NOMO-1 treated with dmso at 0.1 percent for 144 hours (cell line): ENCODE measurements at regions not wholly inside any gene's neighbourhood (a gene's known extent, or its start where the extent isn't known, plus 50 kb on each side); places are given as distances from the start of the nearest gene placed in this dataset.

ENCODE experiments used
- DNase-seq: peaks from one replicate; lab custom pipeline; 2025; ENCODE audit not compliant: unreplicated experiment; lab: John Stamatoyannopoulos, UW

DNA sequence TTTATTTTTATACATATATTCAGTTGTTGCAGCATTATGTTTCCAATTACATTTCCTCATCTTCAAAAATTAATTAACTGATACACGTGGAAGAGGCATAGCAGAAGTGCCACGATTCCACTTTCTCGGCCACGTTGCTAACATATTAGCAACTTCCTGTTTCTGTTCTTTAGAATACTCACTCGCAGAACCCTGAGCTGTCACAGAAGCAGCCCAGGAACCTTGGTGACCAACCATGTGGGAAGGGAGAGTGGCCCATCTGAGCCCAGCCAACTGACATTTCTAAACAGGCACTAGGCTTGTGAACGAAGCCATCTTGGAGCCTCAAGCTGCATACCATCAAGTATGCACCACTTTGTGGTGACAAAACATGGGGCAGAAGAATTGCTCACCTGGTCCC lies 350.1 kb downstream of the CBLN2 start:
- no peak for DNase-seq

- DNase-seq: no peak
Measured at GRCh38 chr18:72187956-72188355, 356.2 kb downstream of the CBLN2 start.

DNA sequence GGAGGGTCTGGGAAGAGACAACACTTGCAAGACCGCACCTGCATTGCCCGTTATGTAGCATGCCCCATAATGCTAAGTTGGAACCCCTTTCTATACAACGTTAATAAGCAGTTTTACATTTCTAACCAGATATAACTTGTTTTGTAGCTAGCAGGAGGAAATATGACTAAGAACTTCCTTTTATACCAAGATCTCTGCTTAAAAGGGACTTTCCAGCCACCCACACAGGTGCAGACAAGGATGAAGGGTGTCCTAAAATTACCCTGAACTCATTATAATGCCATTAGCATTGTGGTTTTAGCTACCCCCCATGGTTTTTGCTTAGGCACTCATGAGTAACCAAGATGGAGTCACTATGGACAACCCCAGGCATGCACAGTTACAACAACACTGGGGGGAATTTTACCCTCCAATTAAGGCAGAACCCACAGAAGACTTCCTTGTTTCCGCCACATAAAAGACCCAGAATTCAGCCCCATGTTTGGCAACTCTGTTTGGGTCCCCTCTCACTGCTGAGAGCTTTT lies 362.8 kb downstream of the CBLN2 start:
- DNase-seq: no peak

DNA sequence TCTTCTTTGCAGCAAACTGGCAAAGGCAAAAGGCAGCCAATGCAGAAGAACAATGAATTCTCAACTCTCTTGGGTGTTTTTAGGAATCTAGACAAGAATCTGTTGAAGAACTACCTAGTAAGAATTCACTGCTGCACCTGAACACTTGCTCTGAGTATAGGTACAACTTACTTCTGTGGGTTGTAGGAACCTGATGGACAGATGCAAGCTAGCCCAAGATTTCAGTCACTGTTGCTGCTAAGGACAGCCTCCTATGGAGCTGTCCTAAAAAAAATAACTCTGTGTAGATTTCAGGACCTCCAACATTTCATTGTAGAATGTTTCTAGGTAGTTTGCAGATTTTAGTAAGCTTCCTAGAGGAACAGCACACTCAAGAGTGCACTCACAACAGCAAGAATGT lies 363.5 kb downstream of the CBLN2 start:
- no peak for DNase-seq

- no peak for DNase-seq
Measured at GRCh38 chr18:72174972-72175649, 369.0 kb downstream of the CBLN2 start.

- DNase-seq: no peak
Measured at GRCh38 chr18:72171596-72171995, 372.5 kb downstream of the CBLN2 start.

GRCh38 chr18:72161691-72162090 lies 382.5 kb downstream of the CBLN2 start:
- DNase-seq: no peak

GRCh38 chr18:72160510-72161445 lies 383.4 kb downstream of the CBLN2 start:
- no peak for DNase-seq

DNA sequence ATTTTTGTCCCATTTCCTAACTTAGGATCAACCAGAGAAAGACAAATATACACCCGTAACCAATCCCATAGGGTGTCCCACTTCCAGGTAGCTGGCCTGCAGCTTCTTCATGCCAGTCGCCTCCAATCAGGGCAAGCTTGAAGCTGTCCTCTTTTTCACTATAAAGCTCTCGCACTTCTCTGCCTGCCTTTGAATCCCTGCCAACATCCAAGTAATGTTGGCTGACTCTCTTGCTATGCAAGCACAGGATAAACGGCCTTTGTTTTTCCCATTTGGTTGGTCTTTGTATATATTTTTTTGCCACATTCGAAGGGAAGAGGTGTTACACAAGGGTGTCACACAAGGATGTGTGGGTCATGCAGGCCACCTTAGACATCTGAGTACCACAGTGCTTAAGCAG lies 388.8 kb downstream of the CBLN2 start:
- no peak for DNase-seq

- no peak for DNase-seq
Measured at GRCh38 chr18:72154926-72155325, 389.2 kb downstream of the CBLN2 start.

GRCh38 chr18:72152935-72153334 lies 391.2 kb downstream of the CBLN2 start:
- no peak for DNase-seq

GRCh38 chr18:72147830-72148229 lies 396.3 kb downstream of the CBLN2 start:
- no peak for DNase-seq

- DNase-seq: no peak
Measured at GRCh38 chr18:72140007-72140406, 404.1 kb downstream of the CBLN2 start.

DNA sequence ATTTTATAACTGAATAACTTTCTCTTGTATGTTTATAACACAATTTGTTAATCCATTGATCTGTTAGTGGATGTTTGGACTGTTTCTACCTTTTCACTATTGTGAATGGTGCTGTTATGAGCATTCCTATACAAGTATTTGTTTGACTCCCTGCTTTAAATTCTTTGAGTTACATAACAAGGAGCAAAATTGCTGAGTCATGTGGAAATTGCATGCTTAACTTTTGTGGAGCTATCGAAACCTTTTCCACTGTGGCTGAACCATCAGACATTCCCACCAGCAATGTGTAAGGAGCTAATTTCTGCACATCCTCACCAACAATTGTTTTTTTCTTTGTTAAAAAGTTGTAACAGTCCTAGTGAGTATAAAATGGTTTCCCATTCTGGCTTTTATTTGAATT lies 415.5 kb downstream of the CBLN2 start:
- no peak for DNase-seq

DNA sequence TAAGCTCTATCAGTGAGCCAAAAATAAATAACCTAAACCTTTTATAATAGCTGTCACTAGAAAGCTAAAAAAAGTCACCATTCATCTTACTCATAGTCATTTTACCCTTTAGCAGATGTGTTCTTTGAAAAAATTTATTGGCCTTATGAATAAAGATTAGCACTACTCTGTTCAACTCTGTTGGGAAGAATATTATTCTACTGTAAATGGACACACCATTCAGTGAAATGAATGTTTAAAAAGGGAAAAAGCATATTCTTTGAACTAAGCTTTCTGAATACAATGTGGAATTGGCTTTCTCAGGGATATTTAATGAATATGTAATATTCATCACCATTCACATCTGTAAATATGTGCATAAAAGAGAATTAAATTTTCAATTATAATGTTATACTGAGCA lies 422.0 kb downstream of the CBLN2 start:
- DNase-seq: no peak

DNA sequence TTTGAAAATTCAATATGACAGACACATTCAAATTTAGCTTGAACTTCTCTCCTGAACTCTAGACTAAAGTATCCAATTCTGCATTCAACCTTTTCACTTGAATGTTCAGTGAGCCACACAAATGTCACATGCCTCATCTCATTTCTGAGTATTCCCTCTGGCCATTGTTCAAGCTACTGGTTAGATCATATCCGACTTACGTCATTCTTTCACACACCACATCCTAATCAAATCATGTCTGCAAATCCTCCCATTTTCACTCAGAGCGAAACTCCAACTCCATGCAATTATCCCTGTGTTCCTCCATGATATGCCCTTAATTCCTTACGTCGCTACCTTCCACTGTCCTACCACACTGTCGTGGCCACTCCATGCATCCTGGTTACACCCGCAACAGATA lies 425.1 kb downstream of the CBLN2 start:
- DNase-seq: no peak

DNA sequence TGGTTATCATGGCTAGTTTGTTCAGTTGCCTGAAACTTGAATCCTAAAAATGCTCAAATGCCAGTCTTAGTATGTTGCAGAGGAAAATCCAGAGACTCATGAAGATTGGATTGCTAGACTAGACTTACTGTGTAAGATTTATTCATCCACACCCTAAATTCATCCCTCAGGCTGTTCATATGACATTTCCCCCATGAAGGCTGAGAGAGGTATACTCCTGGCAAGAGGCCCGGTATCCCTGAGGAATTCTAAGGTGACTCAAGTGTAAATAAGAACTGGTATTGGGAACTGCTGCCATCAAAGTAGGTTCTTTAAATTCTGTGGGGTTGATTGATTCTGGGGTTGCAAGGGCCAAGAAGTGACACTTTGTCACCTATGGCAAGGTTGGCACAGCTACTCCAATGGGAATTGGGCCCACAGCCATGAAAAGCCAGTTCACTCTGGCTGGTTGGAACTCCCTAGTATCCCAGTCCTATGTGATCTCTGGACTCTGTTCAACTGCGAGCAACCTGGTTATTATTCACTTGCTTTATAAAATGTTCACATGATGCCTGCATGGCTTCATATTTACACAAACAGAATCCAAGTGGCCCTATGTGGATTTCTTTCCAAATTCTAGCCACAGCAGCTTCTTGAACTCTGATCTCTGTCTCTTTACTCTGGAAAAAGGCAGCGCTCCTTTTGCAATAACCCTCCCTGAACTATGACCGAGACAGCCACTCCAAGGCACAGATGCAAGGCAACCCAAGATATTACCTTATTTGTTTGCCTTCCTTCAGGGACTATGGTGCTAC lies 429.1 kb downstream of the CBLN2 start:
- no peak for DNase-seq

DNA sequence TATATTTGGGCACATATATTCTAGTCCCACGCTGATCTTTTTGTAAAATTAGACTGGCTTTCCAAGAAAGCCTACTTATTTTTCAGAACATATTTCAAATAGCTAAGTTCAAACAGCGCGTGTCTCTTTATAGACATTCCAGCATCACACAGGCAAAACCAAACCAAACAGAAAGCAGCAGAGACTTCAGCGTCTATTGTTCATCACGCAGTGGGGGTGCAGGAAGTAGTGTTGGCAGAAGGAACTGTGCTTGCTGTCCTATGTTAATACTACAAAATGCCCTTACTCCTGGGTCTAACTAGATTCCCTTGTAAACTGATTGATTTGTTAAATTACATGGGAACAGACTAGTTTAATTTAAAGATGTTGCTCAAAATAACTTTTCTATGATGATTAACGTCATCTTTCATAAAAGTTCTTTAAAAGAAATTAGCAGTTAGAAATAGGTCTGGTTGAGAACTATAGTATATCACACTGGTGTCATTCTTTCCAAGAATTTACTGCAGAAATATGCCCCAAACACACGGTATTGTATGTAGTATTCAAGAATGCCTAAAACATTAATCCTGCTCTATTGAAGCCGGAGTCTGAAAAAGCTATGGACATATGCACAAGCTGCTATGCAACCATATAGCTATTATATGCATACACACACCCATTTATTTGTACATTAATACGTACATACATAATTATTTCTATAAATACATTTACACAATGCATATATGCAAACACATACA lies 436.3 kb downstream of the CBLN2 start:
- no peak for DNase-seq

GRCh38 chr18:72104851-72105250 lies 439.3 kb downstream of the CBLN2 start:
- no peak for DNase-seq

DNA sequence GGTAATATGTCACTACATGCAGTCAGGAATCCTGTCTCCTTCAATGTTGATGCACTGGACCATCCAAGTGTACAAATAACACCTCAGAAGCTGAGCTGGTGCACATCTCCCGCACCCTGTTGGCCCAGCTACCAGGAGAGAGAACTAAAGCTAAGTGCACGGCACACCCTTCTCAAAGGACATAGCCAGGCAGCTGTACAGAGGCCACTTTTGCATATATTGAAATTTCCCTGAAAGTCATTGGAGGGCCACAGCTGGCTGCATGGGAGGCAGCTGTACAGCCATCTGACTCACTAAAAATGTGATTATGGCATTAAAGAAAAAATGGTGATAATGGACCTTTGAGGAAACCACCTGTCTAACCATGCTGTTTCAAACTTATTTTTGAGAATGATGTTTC lies 441.7 kb downstream of the CBLN2 start:
- DNase-seq: no peak
